HCT116 (cell line): ENCODE measurements at regions not wholly inside any gene's neighbourhood (a gene's known extent, or its start where the extent isn't known, plus 50 kb on each side); places are given as distances from the start of the nearest gene placed in this dataset.

Source experiments
- ATAC-seq: fragments of 200-7000 bp; cut with Tn5 transposase; 2 replicates; pipeline ENCODE4 v1.9.1; 2020; ENCODE audit warnings: mild to moderate bottlenecking, moderate library complexity
- BruUV-seq: library from RNA; stranded (reverse); fragments of 400-500 nt; replicated peaks from 2 replicates; lab custom pipeline; 2021; lab: Mats Ljungman, UMichigan
- CTCF ChIA-PET: fragments of 300-600 bp; sonication (Branson Sonifier 250); formaldehyde crosslinking; loops from one replicate; lab custom pipeline; 2021; ENCODE audit warnings: antibody characterized with exemption; lab: Charles Lee
- POLR2A ChIA-PET: fragments of 300-600, 350-600 bp; sonication (Branson Sonifier 250); formaldehyde crosslinking; loops from one replicate; lab custom pipeline; 2021; ENCODE audit warnings: antibody characterized with exemption; lab: Charles Lee
- RAD21 ChIA-PET, 2 experiments: fragments of 300-600 bp; sonication (Branson Sonifier 250); formaldehyde crosslinking; loops; one replicate each; lab custom pipeline; 2023; ENCODE audit warnings: low total read pairs in 2 of 2; ENCODE audit not compliant: uncharacterized antibody in 2 of 2, unreplicated experiment in 2 of 2, low non-redundant PET in 1 of 2; lab: Charles Lee
- DNase-seq: peaks from one replicate; pipeline ENCODE4 v3.0.0-alpha.2; 2010; ENCODE audit warnings: low read depth, low spot score
- H2AFZ ChIP-seq: fragments of 200-600 bp; shearing (Covaris generic), sonication (generic); 2 replicates; pipeline ENCODE4 v1.6.1; 2017; ENCODE audit warnings: low read depth, mixed run types, mixed read lengths, antibody characterized with exemption, low read length; ENCODE audit not compliant: poor library complexity, severe bottlenecking
- H3K27ac ChIP-seq: 2 replicates; pipeline ENCODE4 v1.5.1; 2012; ENCODE audit warnings: low read depth, low read length
- H3K27me3 ChIP-seq: fragments of 200-600 bp; sonication (generic); 2 replicates; pipeline ENCODE4 v1.6.1; 2016; ENCODE audit warnings: mixed run types, low read length, mixed read lengths; ENCODE audit not compliant: insufficient read depth
- H3K36me3 ChIP-seq, 2 experiments: fragments of 200-500 bp in 1 of 2; fragments of 200-600 bp in 1 of 2; sonication (Bioruptor generic) in 1 of 2; sonication (generic) in 1 of 2; 2 replicates each; pipeline versions ENCODE4 v1.5.1 to v1.6.1; 2014 to 2016; ENCODE audit warnings: low read length in 2 of 2, inconsistent platforms in 1 of 2, mixed read lengths in 1 of 2, mixed run types in 1 of 2; ENCODE audit not compliant: insufficient read depth in 2 of 2, control insufficient read depth in 1 of 2
- H3K4me1 ChIP-seq, 2 experiments: fragments of 200-600 bp in 1 of 2; sonication (generic) in 1 of 2; 2 replicates each; pipeline versions ENCODE4 v1.5.1 to v1.6.1; 2012 to 2017; ENCODE audit warnings: low read length in 2 of 2, inconsistent platforms in 1 of 2, mild to moderate bottlenecking in 1 of 2, mixed read lengths in 1 of 2, mixed run types in 1 of 2, moderate library complexity in 1 of 2; ENCODE audit not compliant: insufficient read depth in 2 of 2, control insufficient read depth in 1 of 2
- H3K4me2 ChIP-seq: fragments of 200-600 bp; sonication (generic); 2 replicates; pipeline ENCODE4 v1.6.1; 2017; ENCODE audit warnings: mixed run types, low read length, mixed read lengths
- H3K4me3 ChIP-seq, 2 experiments: fragments of 200-600 bp in 1 of 2; sonication (generic) in 1 of 2; replicated peaks in 1 of 2; 2 replicates each; pipeline ENCODE4 v1.5.1; 2011 to 2016; ENCODE audit warnings: low read length in 2 of 2, control low read depth in 1 of 2, low read depth in 1 of 2, mild to moderate bottlenecking in 1 of 2, mixed read lengths in 1 of 2, mixed run types in 1 of 2
- H3K79me2 ChIP-seq: fragments of 200-600 bp; sonication (generic); 2 replicates; pipeline ENCODE4 v1.6.1; 2017; ENCODE audit warnings: mild to moderate bottlenecking, mixed run types, low read length, moderate library complexity, mixed read lengths; ENCODE audit not compliant: insufficient read depth
- H3K9ac ChIP-seq: fragments of 200-600 bp; sonication (generic); 2 replicates; pipeline ENCODE4 v1.6.1; 2016; ENCODE audit warnings: low read length, mixed read lengths
- H3K9me2 ChIP-seq: fragments of 200-600 bp; sonication (generic), shearing (Covaris generic); 2 replicates; pipeline ENCODE4 v1.6.1; 2017; ENCODE audit warnings: mixed run types, mild to moderate bottlenecking, moderate library complexity; ENCODE audit not compliant: insufficient read depth
- H3K9me3 ChIP-seq, 2 experiments: fragments of 200-500 bp in 1 of 2; fragments of 200-600 bp in 1 of 2; sonication (Bioruptor generic) in 1 of 2; sonication (generic) in 1 of 2; 2 replicates each; pipeline ENCODE4 v1.6.1; 2014 to 2017; ENCODE audit warnings: low read length in 2 of 2, mixed read lengths in 2 of 2, inconsistent platforms in 1 of 2, low read depth in 1 of 2, mild to moderate bottlenecking in 1 of 2, mixed run types in 1 of 2, moderate library complexity in 1 of 2; ENCODE audit not compliant: control insufficient read depth in 1 of 2, insufficient read depth in 1 of 2
- H4K20me1 ChIP-seq: fragments of 200-600 bp; sonication (generic), shearing (Covaris generic); 2 replicates; pipeline ENCODE4 v1.6.1; 2017; ENCODE audit warnings: mixed run types, mild to moderate bottlenecking, moderate library complexity; ENCODE audit not compliant: insufficient read depth
- CEBPB ChIP-seq: IDR thresholded peaks from 2 replicates; pipeline ENCODE4 v1.6.1; 2012; ENCODE audit warnings: low read depth
- ELF1 ChIP-seq: IDR thresholded peaks from 2 replicates; pipeline ENCODE4 v1.6.1; 2012; ENCODE audit warnings: low read depth, borderline replicate concordance
- EZH2 ChIP-seq: fragments of 200-600 bp; sonication (generic); IDR thresholded peaks from 2 replicates; pipeline ENCODE4 v1.6.1; 2017; ENCODE audit warnings: antibody characterized with exemption, mixed run types
- FOSL1 ChIP-seq: IDR thresholded peaks from 2 replicates; pipeline ENCODE4 v1.6.1; 2012; ENCODE audit warnings: low read depth
- POLR2AphosphoS5 ChIP-seq: IDR thresholded peaks from 2 replicates; pipeline ENCODE4 v1.6.1; 2011; ENCODE audit warnings: mild to moderate bottlenecking, low read depth, low read length, moderate library complexity
- RAD21 ChIP-seq: IDR thresholded peaks from 2 replicates; pipeline ENCODE4 v1.6.1; 2012; ENCODE audit warnings: low read depth, mild to moderate bottlenecking
- SP1 ChIP-seq: IDR thresholded peaks from 2 replicates; pipeline ENCODE4 v1.6.1; 2012; ENCODE audit warnings: low read depth
- TCF7L2 ChIP-seq: IDR thresholded peaks from 2 replicates; pipeline ENCODE4 v1.7.0; 2011; ENCODE audit warnings: borderline replicate concordance, inconsistent platforms; ENCODE audit not compliant: insufficient read depth, insufficient read length; ENCODE audit errors: extremely low read depth
- intact Hi-C: fragments of 100-400 bp; cut with micrococcal nuclease; formaldehyde crosslinking; loops from 2 replicates; pipeline ENCODE4 v1.10.0; 2022
- TF ChIP-seq, protein P1 (sequence below): IDR thresholded peaks from 2 replicates; pipeline ENCODE4 v1.6.1; 2012
- TF ChIP-seq, protein P2 (sequence below): IDR thresholded peaks from 2 replicates; pipeline ENCODE4 v1.6.1; 2012; ENCODE audit warnings: low read depth

DNA sequence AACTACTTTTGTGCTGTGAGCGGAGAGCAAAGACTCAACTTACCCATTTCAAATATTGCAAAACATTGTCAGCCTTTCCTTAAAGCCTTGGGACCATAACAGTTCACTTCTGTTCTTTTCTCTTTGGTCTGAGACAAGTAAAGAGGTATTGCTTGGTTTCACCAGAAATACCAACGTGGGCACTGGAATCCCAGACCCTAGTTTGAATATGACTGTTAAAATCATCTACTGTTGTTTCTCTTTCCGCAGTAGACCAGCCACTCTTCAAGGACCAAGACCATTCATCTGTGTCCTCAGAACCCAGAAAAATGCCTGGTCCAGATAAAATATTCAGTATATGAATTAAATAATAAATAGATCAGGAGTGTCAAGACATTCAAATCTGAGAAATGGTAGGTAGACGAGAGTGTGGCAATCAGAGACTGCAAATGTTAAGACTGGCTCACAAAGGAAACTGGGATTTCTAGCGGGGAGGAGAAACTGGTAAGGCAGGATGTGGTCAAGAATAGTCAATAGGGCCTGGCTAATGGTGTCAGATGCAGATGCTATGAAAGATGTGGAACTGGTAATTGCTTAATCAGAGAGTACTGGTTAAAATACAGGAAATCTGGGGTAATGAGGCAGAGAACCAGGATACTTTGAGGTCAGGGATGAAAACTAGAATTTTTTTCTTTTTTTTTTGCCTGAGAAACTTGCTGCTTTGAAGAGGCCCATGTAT is 82.1 kb upstream of the IL33 start:
- CTCF ChIA-PET = no interaction called here

More for the DNA sequence above, 82.1 kb upstream of the IL33 start:
- H3K9ac ChIP-seq = no peak overlapping the region
- TF ChIP-seq FOSL1 (no peak), POLR2AphosphoS5 (no peak), TCF7L2 (no peak), SP1 (no peak), RAD21 (no peak), CEBPB (no peak), EZH2 (no peak), ELF1 (no peak)
- TF ChIP-seq, protein P1, sequence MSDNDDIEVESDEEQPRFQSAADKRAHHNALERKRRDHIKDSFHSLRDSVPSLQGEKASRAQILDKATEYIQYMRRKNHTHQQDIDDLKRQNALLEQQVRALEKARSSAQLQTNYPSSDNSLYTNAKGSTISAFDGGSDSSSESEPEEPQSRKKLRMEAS = no peak
- TF ChIP-seq, protein P2, sequence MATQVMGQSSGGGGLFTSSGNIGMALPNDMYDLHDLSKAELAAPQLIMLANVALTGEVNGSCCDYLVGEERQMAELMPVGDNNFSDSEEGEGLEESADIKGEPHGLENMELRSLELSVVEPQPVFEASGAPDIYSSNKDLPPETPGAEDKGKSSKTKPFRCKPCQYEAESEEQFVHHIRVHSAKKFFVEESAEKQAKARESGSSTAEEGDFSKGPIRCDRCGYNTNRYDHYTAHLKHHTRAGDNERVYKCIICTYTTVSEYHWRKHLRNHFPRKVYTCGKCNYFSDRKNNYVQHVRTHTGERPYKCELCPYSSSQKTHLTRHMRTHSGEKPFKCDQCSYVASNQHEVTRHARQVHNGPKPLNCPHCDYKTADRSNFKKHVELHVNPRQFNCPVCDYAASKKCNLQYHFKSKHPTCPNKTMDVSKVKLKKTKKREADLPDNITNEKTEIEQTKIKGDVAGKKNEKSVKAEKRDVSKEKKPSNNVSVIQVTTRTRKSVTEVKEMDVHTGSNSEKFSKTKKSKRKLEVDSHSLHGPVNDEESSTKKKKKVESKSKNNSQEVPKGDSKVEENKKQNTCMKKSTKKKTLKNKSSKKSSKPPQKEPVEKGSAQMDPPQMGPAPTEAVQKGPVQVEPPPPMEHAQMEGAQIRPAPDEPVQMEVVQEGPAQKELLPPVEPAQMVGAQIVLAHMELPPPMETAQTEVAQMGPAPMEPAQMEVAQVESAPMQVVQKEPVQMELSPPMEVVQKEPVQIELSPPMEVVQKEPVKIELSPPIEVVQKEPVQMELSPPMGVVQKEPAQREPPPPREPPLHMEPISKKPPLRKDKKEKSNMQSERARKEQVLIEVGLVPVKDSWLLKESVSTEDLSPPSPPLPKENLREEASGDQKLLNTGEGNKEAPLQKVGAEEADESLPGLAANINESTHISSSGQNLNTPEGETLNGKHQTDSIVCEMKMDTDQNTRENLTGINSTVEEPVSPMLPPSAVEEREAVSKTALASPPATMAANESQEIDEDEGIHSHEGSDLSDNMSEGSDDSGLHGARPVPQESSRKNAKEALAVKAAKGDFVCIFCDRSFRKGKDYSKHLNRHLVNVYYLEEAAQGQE = no peak
- ChIA-PET POLR2A (no interaction called here), RAD21 (no interaction called here)
- DNase-seq (no peak), ATAC-seq (no peak)
- no peak overlapping the region for H3K4me2 ChIP-seq
- no peaks in the 10 kb centered on the region for H3K27me3 ChIP-seq
- no peaks in the 10 kb centered on the region for H4K20me1 ChIP-seq
- no peaks in the 10 kb centered on the region for H3K79me2 ChIP-seq
- H3K27ac ChIP-seq = no peak overlapping the region
- no peaks in the 10 kb centered on the region for H3K36me3 ChIP-seq
- no peak overlapping the region for H2AFZ ChIP-seq
- H3K4me1 ChIP-seq = no peaks in the 10 kb centered on the region
- BruUV-seq = no TSS peak
- intact Hi-C loops = no loop called here
- no peaks in the 10 kb centered on the region for H3K9me3 ChIP-seq
- no peaks in the 10 kb centered on the region for H3K9me2 ChIP-seq
- no peak overlapping the region for H3K4me3 ChIP-seq
